Nephron (organoid): ENCODE measurements at regions not wholly inside any gene's neighbourhood (a gene's known extent, or its start where the extent isn't known, plus 50 kb on each side); places are given as distances from the start of the nearest gene placed in this dataset.
A peak's percentile ranks its signal among the peaks of the same experiment; 100 is the strongest.

Experiments used
- H3K27ac Mint-ChIP-seq, 3 experiments: 2 replicates each; pipeline ENCODE4 v1.8.0; 2020; ENCODE audit warnings: mixed read lengths in 3 of 3, mild to moderate bottlenecking in 2 of 3, moderate library complexity in 1 of 3
- H3K27me3 Mint-ChIP-seq: 2 replicates; pipeline ENCODE4 v1.8.0; 2021; ENCODE audit warnings: low read depth, mild to moderate bottlenecking, moderate library complexity, mixed read lengths
- H3K36me3 Mint-ChIP-seq: 2 replicates; pipeline ENCODE4 v1.8.0; 2020; ENCODE audit warnings: low read depth, mixed read lengths
- H3K4me1 Mint-ChIP-seq: 2 replicates; pipeline ENCODE4 v1.8.0; 2020; ENCODE audit warnings: mixed read lengths
- H3K4me3 Mint-ChIP-seq, 3 experiments: 2 replicates each; pipeline ENCODE4 v1.8.0; 2020; ENCODE audit warnings: mild to moderate bottlenecking in 3 of 3, mixed read lengths in 3 of 3, moderate library complexity in 2 of 3
- H3K9me3 Mint-ChIP-seq: 2 replicates; pipeline ENCODE4 v1.8.0; 2020; ENCODE audit warnings: mixed read lengths
- CTCF ChIP-seq, 3 experiments: fragments of 200-600 bp; sonication (generic); IDR thresholded peaks; one replicate each; pipeline ENCODE4 v1.5.0; 2021; ENCODE audit warnings: antibody characterized with exemption in 3 of 3; ENCODE audit not compliant: unreplicated experiment in 3 of 3

DNA sequence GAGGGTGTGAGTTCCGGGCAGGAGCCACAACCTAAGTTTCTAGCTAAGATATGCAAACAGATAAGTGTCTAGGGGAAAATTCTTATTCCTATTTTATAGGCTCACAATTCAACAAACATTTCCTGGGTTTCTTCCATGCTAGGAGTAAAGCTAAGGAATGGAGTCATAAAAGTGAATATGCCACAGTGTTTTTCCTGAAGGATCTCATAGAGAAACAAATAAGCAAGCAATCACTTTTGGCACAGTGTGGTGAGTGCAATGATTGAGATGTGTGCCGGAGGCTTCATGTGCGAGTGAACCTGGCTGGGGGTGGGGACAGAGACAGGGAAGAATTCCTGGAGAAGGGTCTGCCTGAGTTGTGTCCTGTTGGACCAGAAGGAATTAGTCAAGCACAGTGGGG, 147.4 kb downstream of the TENT5C start:
- no peak for TF ChIP-seq CTCF (IDR thresholded peaks at IDR 0.05; ENCODE audit: unreplicated experiment in 3 of 3)
- Mint-ChIP-seq H3K27me3 (peaks cover 14% of the 10 kb centered on the region), H3K36me3 (no peaks in the 10 kb centered on the region), H3K27ac (no peak overlapping the region), H3K4me3 (peak overlapping the region in 1 of 3 experiments; percentile 0), H3K4me1 (peaks cover 11% of the 10 kb centered on the region), H3K9me3 (peaks cover 14% of the 10 kb centered on the region)

DNA sequence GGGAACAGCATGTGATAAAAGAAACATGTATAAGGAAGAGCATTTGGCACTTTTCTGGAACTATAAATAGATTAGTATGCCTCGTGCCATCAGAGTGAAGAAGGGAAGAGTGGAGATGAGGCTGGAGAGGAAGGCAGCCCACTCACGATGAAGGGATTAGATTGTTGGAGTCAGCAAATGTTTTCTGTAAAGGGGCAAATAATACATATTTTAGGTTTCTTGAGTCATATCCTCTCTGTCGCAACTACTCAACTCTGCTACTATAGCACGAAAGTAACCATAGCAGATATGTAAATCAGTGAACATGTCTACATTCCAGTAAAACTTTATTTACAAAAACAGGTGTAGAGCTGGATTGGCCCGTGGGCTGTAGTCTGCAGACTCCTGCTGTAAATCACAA, 147.8 kb downstream of the TENT5C start:
- TF ChIP-seq CTCF (IDR thresholded peaks at IDR 0.05; ENCODE audit: unreplicated experiment in 3 of 3): no peak
- Mint-ChIP-seq H3K36me3 (no peaks in the 10 kb centered on the region), H3K9me3 (peaks cover 11% of the 10 kb centered on the region), H3K27me3 (peaks cover 17% of the 10 kb centered on the region), H3K4me1 (peaks cover 15% of the 10 kb centered on the region), H3K4me3 (peak overlapping the region in 1 of 3 experiments; percentile 0), H3K27ac (no peak overlapping the region)

GRCh38 chr1:117754061-117754969, 148.5 kb downstream of the TENT5C start:
- TF ChIP-seq CTCF (IDR thresholded peaks at IDR 0.05; ENCODE audit: unreplicated experiment in 3 of 3): peak; percentile 67 to 73 (median 68)
- Mint-ChIP-seq H3K4me1 (peaks cover 16% of the 10 kb centered on the region), H3K9me3 (peaks cover 9% of the 10 kb centered on the region), H3K36me3 (no peaks in the 10 kb centered on the region), H3K4me3 (no peak overlapping the region), H3K27me3 (peaks cover 19% of the 10 kb centered on the region), H3K27ac (no peak overlapping the region)

DNA sequence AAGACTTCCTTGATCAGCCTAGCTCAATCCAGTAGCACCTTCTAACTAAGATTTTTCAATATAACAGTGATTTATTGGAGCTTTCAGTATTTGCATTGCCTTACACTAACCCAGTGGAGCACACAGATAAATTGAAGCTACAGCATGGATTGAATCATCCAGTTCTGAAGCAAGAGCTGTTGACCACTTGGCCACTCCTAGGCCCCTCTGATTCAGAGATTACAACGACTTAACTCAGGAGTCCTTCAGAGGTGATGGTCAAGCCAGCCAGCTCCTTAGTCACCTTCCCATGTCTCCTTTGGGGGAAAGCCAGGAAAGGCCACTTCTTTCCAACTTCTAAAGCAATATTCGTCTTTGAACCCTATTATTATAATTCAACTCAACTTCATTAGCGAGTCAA, 151.8 kb downstream of the TENT5C start:
- Mint-ChIP-seq H3K4me1 (peaks cover 12% of the 10 kb centered on the region), H3K27me3 (peaks cover 13% of the 10 kb centered on the region), H3K36me3 (no peaks in the 10 kb centered on the region), H3K4me3 (no peak overlapping the region), H3K9me3 (peaks cover 13% of the 10 kb centered on the region), H3K27ac (no peak overlapping the region)
- no peak for TF ChIP-seq CTCF (IDR thresholded peaks at IDR 0.05; ENCODE audit: unreplicated experiment in 3 of 3)

DNA sequence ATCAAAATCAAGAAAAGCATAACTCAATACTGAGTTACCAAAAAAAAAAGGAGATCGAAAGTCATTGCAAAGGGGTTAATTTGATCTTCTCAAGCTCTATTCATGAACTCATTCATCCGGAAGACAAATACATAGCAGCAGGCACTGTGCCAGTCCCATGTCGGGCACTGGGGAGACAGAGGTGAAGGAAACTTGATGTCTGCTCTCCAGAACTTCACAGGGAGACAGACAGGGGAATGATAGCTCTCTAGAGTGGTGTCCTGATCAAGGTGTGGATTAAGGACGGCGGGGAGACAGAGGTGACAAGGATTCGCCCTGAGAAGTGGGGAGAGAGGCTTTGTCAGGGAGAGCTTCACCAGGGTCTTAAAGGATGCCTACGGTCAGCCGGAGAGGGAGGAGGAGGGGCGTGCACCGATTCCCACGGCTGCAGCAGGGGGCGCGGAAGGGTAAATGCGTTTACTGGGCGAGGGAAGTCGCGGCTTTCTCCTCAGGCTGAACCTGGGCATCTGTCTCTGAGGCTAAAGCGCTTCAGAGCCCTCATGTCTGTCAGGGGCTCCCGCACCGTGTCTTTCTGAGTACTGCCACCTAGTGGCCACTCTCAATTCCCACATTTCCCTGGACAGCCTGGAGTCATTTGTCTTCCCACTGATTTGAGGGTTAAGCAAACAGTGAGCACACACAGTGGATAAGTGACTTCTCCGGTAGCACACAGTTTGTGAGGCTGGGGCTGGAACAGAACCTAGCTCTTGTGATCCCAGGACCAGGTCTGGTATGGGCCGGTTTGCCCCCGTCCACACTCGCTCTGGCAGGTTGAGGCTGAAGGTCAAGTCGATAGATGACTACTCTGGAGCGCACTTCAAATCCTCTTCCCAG, 152.8 kb downstream of the TENT5C start:
- TF ChIP-seq CTCF (IDR thresholded peaks at IDR 0.05; ENCODE audit: unreplicated experiment in 3 of 3): peak; percentile 90 to 95 (median 90)
- H3K27ac Mint-ChIP-seq: no peak overlapping the region
- H3K9me3 Mint-ChIP-seq: peaks cover 13% of the 10 kb centered on the region
- H3K4me3 Mint-ChIP-seq: peak overlapping the region; percentile 74 to 82 (median 76)
- H3K4me1 Mint-ChIP-seq: peaks cover 6% of the 10 kb centered on the region
- H3K36me3 Mint-ChIP-seq: no peaks in the 10 kb centered on the region
- H3K27me3 Mint-ChIP-seq: peaks cover 13% of the 10 kb centered on the region
